ENCODE measurements at regions not wholly inside any gene's neighbourhood (a gene's known extent, or its start where the extent isn't known, plus 50 kb on each side); places are given as distances from the start of the nearest gene placed in this dataset.
"Not testable (repeated sequence)": the region's sequence is repeated elsewhere in the genome, so short reads cannot be mapped to it uniquely, and the experiment has no call there.

GRCh38 chr6:155694419-155694790 is 238.8 kb upstream of the NOX3 start:
- no peak for DNase-seq

DNA sequence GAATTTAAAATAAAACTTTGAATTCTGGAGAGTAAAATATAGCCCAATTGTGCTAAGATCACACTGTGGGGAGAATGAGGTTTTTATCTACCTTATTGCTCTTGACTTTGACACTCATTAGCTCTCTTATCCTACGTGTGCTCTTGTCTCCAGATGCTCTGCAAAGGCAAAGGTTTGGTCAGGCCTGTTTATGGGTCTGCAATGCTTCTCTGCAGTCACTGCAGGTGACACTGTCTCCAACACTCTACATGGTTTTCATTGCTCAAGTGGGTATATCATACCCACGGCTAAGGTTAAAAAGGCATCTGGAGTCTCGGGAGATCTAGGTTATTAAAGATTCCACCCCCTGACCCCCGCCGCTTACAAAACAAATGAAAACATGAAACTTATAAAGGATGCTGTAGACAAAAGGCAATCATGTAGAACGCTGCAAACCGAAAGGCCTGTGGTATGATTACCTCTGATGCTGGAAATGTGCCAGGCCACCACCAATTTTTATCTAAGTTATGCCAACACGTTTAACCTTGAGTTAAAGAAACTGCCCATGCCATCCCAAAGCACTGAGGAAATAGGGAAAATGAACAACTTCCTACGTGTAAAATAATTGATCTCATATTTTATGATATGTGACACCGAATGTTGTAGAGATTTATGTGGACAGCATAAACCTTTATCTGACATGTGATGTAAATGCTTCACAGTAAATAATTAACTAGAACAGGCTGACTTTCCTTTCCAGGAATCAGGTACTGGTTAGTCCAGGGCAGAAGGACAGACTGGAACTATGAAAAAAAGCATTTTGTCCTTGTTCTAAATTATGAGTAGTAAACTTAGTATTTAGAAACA is 238.2 kb upstream of the NOX3 start:
- no peak for DNase-seq

DNA sequence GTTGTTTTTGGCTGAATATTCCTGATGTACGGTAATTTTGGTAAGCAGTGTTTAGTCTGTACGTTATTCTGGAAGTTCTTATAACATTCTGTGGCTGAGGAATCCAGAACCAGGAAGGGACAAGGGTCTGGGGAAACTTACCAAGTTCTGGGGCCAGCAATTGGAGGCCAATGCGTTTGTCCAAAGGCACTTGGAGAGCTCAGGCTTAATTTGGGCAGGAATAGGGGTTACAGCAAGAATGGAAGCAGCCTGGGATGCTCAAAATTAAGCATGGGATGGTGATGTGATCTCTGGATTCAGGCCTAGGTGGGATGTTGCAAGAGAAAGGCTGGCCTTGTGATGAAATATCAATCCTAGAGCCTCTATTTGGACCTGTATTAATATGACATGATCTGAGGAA is 235.2 kb upstream of the NOX3 start:
- DNase-seq = no peak

GRCh38 chr6:155687645-155688044 is 232.0 kb upstream of the NOX3 start:
- DNase-seq = no peak

- no peak for DNase-seq
These were observed 229.0 kb upstream of the NOX3 start for GRCh38 chr6:155684416-155685196.

DNA sequence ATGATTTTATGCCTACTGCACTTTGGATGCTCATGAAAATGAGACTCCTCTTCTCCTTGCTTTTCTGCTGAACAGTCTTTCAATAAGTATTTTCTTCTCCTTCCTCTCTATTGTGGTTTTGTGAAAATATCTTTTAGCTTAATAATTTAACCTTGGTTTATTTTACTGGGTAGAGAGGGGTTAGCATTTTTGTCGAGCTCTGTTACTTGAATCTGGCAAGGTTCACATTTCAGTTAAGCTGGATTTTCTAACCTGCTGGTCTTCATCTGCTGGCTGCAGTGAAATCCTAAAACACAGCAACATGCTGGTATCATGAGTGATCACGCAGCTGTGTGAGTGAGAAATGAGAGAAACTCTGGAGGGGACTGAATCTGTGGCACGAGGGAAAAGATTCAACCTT is 222.7 kb upstream of the NOX3 start:
- DNase-seq = no peak

GRCh38 chr6:155676346-155676745 is 220.7 kb upstream of the NOX3 start:
- no peak for DNase-seq

GRCh38 chr6:155670655-155671054 is 215.0 kb upstream of the NOX3 start:
- no peak for DNase-seq

DNA sequence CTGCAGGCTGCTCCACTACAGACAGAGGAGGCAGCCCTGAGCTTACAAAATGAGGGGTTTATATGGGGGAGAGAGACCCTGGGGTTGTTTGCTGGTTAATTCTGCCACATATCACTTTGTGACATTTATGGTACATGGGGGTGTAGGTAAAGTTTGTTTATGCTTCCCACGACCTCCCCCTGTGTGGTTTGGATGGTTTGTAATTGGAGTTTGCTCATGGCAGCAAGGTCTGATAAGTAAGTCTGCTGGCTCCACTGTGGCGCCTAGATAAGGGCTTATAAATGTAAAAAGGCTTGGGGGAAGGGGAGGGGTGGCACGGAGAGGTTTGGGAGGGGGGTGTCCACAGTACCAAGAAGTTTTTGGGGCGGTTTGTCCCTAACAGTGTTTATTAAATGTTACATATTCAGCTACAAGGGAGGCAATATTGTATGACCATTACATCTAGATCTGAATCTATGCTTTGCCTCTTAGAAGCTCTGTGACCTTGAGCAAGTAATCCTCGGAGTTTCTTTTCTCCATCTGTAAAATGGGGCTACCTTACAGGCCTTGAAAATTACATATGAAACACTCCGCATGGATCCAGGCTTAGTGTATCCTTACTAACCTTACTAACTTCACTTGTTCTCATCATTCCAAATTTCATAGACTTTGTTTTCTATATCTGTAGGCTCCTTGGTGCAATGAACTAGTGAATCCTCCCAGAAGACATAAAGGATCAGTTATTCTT is 204.8 kb upstream of the NOX3 start:
- no peak for DNase-seq

DNA sequence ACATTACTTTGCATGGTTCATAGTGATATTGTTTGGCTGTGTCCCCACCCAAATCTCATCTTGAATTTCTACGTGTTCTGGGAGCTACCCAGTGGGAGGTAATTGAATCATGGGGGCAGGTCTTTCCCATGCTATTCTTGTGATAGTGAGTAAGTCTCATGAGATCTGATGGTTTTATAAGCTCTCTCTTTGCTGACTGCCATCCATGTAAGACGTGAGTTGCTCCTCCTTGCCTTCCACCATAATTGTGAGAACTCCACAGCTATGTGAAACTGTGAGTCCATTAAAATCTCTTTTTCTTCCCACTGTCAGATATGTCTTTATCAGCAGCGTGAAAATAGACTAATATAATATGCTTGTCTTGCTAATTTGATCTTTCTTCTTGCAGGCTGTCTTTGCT is 200.4 kb upstream of the NOX3 start:
- no peak for DNase-seq

GRCh38 chr6:155654474-155654873 is 198.8 kb upstream of the NOX3 start:
- no peak for DNase-seq

DNA sequence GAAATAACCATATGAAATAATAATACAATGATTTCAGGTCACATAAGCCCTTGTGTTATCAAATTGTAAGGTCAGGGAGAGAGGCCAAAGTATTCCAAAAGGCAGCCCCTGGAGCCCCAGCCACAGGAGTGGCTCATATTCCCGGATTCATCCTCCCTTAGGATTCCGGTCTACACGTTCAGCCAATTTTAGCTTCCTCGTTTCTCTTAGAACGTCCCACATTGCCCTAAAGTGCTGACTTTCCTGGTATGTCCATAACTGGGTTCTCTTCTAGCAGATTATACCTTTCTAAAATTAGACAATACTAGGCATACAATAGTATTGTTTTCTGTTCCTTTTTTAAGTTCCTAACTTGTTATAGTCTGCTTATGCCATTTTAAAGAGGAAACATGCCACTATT is 192.7 kb upstream of the NOX3 start:
- no peak for DNase-seq

DNA sequence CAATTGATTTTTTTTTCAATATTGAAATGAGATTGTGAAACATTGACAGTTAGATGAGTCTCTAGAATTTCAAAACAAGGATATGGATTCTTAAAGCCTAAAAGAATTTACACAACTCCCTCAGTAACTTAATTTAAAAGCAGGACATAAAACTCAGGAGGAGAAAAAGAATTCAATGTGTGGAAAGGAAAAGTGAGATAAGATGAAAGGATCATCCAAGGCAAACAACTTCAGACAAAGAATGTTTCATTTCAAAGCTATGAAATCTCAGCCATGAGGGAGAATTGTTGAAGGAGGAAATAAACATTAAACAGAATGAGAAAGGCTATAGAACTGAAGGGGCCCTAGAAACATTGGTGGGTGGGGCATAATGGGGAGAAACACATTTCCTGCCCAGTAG is 191.7 kb upstream of the NOX3 start:
- no peak for DNase-seq

- no peak for DNase-seq
These were observed 190.8 kb upstream of the NOX3 start for GRCh38 chr6:155646443-155646842.

- DNase-seq = no peak
These were observed 189.7 kb upstream of the NOX3 start for GRCh38 chr6:155645325-155645724.

DNA sequence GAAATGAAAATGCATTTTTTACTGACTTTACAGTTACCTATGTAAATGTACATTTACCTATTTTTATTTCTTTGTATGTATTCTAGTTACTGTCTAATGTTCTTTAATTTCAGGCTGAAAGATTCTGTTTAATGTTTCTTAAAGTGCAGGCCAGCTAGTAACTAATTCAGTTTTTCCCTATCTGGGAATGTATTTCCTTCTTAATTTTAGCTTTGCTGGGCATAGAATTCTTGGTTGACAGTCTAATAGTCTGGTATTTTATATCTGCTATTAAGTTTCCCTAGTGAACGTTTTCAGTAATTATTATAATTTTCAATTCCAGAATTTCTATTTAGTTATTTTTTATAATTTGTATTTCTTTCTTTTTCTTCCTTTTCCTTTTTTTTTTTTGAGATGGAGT is 186.0 kb upstream of the NOX3 start:
- DNase-seq = no peak

GRCh38 chr6:155638200-155638599 is 182.6 kb upstream of the NOX3 start:
- DNase-seq = no peak

DNA sequence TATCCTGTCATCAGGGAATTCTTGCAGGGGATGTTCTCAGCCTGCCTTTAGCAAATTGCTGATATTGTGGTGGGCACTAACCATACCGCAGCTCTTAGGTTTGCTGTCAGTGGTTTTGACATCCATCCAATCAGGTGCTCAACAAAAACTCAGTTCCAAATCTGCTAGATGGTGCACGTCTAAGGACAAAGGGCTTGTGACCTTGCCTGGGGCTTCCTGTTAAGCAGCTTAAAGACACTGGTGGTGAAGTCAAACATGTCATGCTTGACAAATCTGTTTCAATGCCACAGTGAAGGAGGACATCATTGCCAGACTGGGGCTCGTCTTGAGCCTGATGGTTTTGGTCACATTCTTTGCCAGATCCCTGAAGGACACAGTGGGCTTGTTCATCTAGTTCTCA is 179.8 kb upstream of the NOX3 start:
- DNase-seq = no peak

DNA sequence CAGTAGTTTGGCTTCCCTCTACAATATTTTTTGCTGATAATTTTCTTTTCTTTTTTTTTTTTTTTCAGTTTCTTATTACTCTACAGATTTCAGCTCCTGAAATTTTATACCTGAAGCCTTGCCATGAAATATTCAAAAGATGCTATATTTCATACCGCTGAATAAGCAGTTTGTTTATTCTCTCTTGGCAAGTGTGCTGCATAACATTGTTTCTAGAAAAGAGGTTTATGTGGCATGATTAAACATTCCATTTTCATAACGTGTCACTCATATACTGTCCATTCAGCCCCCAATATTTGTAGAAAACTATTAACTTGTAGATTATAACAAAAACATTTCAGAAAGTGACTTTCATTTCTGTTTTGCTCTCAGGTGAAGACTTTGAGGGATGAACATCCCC is 174.4 kb upstream of the NOX3 start:
- DNase-seq = no peak

- DNase-seq = no peak
These were observed 174.0 kb upstream of the NOX3 start for GRCh38 chr6:155629652-155630051.

- DNase-seq = no peak
These were observed 172.7 kb upstream of the NOX3 start for GRCh38 chr6:155628306-155628705.

DNA sequence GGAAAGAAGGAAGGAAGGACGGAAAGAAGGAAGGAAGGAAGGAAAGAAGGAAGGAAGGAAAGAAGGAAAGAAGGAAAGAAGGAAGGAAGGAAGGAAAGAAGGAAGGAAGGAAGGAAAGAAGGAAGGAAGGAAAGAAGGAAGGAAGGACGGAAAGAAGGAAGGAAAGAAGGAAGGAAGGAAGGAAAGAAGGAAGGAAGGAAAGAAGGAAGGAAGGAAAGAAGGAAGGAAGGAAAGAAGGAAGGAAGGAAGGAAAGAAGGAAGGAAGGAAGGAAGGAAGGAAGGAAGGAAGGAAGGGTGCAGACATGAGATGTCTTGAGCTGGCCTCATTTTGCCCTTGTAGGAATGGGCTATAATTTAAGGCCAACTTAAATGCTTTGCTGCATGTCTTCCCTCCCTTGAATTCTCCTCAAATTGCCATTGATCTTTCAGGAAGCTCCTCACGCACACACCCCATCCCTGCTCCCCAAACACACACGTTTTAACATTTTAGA is 172.1 kb upstream of the NOX3 start:
- not testable (repeated sequence) for DNase-seq

DNA sequence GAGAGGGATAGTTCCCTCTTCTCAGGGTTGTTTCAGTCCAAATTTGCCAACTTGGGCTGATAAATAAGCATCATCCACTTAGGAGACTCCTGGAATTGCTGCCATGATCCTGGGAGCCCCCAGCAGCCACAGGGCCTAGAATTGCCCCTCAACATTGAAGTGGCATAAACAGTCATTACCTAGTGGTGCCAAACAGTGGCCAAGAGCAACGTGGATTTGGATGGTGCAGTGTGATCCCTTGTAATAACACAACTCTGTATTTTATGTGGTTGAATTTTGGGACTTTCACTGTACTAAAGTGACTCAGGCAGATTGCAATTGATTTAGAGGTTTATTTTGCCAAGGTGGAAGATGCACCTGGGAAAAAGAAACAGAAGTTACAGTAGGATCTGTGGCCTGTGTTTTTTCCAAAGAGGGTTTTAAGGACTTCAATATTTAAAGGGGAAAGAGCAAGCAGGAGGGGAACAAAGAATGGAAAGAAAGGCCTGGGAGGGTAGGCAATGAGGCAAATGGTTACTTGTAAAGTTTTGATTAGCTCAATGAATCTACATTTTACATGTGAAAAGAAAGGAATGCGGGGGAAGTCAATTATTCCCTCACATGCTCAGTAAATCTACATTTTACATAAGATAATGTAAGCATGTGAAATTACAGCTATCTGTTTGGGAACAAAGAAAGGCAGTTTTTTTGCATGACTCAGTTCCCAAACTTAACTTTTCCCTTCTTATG is 168.0 kb upstream of the NOX3 start:
- DNase-seq = no peak
